Spleen (tissue), 11 donors: ENCODE measurements at regions not wholly inside any gene's neighbourhood (a gene's known extent, or its start where the extent isn't known, plus 50 kb on each side); places are given as distances from the start of the nearest gene placed in this dataset.

Source experiments
- DNase-seq: peaks from one replicate; pipeline ENCODE4 v3.0.0-alpha.2; 2020
- H3K27ac ChIP-seq, 8 donors: fragments of 200-600 bp; sonication (generic) in 7 of 8; 1 replicate in 4 of 8; 2 replicates in 4 of 8; pipeline versions ENCODE4 v1.5.0 to v1.8.0; 2016 to 2021; ENCODE audit warnings: inconsistent platforms in 4 of 8, mild to moderate bottlenecking in 4 of 8, moderate library complexity in 1 of 8
- H3K27me3 ChIP-seq, 7 donors: fragments of 200-600 bp; sonication (generic) in 6 of 7; replicated peaks in 1 of 7; 1 replicate in 4 of 7; 2 replicates in 3 of 7; pipeline versions ENCODE4 v1.5.0 to v1.8.0; 2016 to 2021; ENCODE audit warnings: inconsistent platforms in 3 of 7, mild to moderate bottlenecking in 1 of 7
- H3K36me3 ChIP-seq, 6 donors: fragments of 200-600 bp; sonication (generic) in 5 of 6; 1 replicate in 4 of 6; 2 replicates in 2 of 6; pipeline versions ENCODE4 v1.5.0 to v1.8.0; 2016 to 2021; ENCODE audit warnings: inconsistent platforms in 2 of 6
- H3K4me1 ChIP-seq, 6 donors: fragments of 200-600 bp; sonication (generic) in 5 of 6; 1 replicate in 3 of 6; 2 replicates in 3 of 6; pipeline versions ENCODE4 v1.5.0 to v1.8.0; 2016 to 2021; ENCODE audit warnings: inconsistent platforms in 3 of 6
- H3K4me3 ChIP-seq, 8 donors: fragments of 200-600 bp; sonication (generic) in 7 of 8; 1 replicate in 4 of 8; 2 replicates in 4 of 8; pipeline versions ENCODE4 v1.5.0 to v1.8.0; 2016 to 2021; ENCODE audit warnings: inconsistent platforms in 4 of 8, mild to moderate bottlenecking in 4 of 8, moderate library complexity in 2 of 8
- H3K9me3 ChIP-seq, 8 donors: fragments of 200-600 bp; sonication (generic) in 7 of 8; 1 replicate in 4 of 8; 2 replicates in 4 of 8; pipeline versions ENCODE4 v1.5.0 to v1.8.0; 2016 to 2021; ENCODE audit warnings: inconsistent platforms in 4 of 8
- CTCF ChIP-seq, 11 experiments: fragments of 200-600 bp in 7 of 11; fragments of 450-650 bp in 4 of 11; sonication (generic) in 4 of 11; IDR thresholded peaks in 8 of 11; conservative IDR thresholded peaks in 3 of 11; 1 replicate in 7 of 11; 2 replicates in 4 of 11; pipeline versions ENCODE4 v1.4.0 to v1.8.0; 2016 to 2021; ENCODE audit warnings: antibody characterized with exemption in 11 of 11, inconsistent platforms in 4 of 11, mild to moderate bottlenecking in 1 of 11
- POLR2A ChIP-seq, 3 donors: fragments of 450-650 bp; IDR thresholded peaks; one replicate each; pipeline ENCODE4 v1.5.1; 2017; ENCODE audit warnings: antibody characterized with exemption in 3 of 3, mild to moderate bottlenecking in 1 of 3
- POLR2AphosphoS5 ChIP-seq, 3 donors: sonication (generic); formaldehyde crosslinking; IDR thresholded peaks; one replicate each; pipeline ENCODE4 v1.5.1; 2017; ENCODE audit warnings: antibody characterized with exemption in 3 of 3
- WGBS, 5 donors: extraction: QIAGEN DNeasy Blood & Tissue Kit in 3 of 5; methylation state at CpG; one replicate each; pipeline versions ENCODE4 v1.1.5 to v1.1.7; 2013 to 2018; 5-methylcytosine and 5-hydroxymethylcytosine counted together
- intact Hi-C: fragments of 100-400 bp; cut with DNase I; formaldehyde crosslinking; loops from one replicate; pipeline ENCODE4 v1.15.0; 2023; ENCODE audit warnings: low total_unique reads
- donor health status: healthy with polysubstance abuse.
- donor health status: DM: no; HTN: no; CAD: no; lungs with moderate emphysema.
- donor health status: DM: no; HTN: no; CAD: no.
- donor health status: Bipolar disorder and iron deficiency.
- donor health status: healthy.
- donor health status: DM: no; HTN: no; CAD: no.
- donor health status: DM: yes; HTN: yes; CAD: no.

DNA sequence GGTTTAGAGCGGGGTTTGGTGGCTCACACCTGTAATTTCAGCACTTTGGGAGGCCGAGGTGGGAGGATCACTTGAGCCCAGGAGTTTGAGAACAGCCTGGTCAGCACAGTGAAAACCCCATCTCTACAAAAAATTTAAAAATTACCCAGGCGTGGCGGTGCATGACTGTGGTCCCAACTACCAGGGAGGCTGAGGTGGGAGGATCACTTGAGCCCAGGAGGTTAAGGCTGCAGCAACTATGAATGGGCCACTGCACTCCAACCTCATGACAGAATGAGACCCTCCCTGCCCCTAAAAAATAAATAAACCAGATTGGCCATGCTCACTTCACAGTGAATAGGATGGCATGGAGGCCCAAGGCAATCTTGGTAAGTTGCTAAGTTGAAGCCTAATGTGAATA lies 168.9 kb downstream of the RHOU start:
- DNase-seq, result no peak
- no peaks in the 10 kb centered on the region for H3K27me3 ChIP-seq
- no peak overlapping the region for H3K4me3 ChIP-seq
- WGBS, 5 donors, result 89 to 96% (median 92%) methylated on average over 4 of the region's 4 CpGs
- no peak overlapping the region for H3K27ac ChIP-seq
- peaks cover 0 to 13% (median 0%) of the 10 kb centered on the region in 6 donors for H3K4me1 ChIP-seq
- TF ChIP-seq POLR2AphosphoS5 (IDR thresholded peaks at IDR 0.05) (no peak), POLR2A (IDR thresholded peaks at IDR 0.05) (no peak), CTCF (IDR thresholded peaks at IDR 0.05 in 8 of 11, conservative IDR thresholded peaks at IDR 0.05 in 3 of 11) (no peak)
- intact Hi-C loops, result no loop called here
- H3K9me3 ChIP-seq, result peaks cover 0 to 5% (median 0%) of the 10 kb centered on the region in 8 donors
- H3K36me3 ChIP-seq, result no peaks in the 10 kb centered on the region

DNA sequence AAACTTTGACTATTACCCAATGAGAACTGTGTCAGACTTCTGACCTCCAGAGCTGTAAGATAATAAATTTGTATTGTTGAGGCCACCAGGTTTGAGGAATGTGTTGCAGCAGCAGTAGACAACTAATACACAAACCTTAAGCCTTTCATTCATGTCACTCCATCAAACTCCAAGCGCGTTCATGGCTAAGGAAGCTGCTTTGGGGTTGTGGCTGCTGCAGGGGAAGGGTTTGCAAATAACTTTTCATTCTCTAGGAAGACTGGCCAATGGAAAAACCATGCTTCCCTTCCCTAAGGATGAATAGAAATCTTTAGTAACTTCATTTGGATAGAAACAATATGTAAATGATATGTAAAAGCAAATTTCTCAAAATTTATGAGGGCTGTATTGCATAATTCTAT lies 170.4 kb downstream of the RHOU start:
- Histone ChIP-seq H3K27me3 (no peaks in the 10 kb centered on the region), H3K4me3 (no peak overlapping the region), H3K4me1 (peaks cover 0 to 8% (median 0%) of the 10 kb centered on the region in 6 donors), H3K27ac (no peak overlapping the region), H3K9me3 (peaks cover 0 to 5% (median 0%) of the 10 kb centered on the region in 8 donors), H3K36me3 (no peaks in the 10 kb centered on the region)
- intact Hi-C loops, result no loop called here
- peak; percentile 21 for DNase-seq
- WGBS, 5 donors, result 84 to 100% (median 96%) methylated on average over 2 of the region's 2 CpGs
- TF ChIP-seq POLR2AphosphoS5 (IDR thresholded peaks at IDR 0.05) (no peak), POLR2A (IDR thresholded peaks at IDR 0.05) (no peak), CTCF (IDR thresholded peaks at IDR 0.05 in 8 of 11, conservative IDR thresholded peaks at IDR 0.05 in 3 of 11) (no peak)

DNA sequence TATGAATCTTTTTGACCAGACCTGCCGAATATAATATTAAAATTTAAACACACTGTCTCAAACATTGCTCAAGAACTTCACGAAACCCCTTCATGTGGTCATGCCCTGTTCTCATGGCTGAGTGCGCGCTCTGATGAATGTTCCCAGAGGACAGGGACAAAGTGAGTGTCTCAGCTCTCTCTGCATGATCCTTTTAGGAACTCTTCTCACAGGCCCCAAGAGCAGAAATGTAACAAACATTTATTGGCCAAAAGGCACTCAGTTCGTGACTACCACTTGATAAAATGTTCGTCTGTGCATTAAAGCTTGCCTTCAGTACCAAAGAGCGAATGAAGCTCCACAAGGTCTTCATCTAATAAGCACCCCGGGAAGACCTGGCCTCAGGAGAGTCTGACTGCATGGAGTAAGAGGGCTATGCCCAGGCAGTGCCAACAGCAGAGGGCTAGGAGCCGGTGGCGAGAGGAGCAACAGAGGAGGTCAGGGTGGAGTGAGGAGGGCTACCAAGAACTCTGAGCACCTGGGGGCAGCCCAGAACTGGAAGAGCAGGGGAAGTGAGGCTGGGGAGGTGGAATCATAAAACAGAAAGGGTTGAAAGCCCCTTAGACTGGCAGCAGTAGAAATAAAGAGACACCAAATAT lies 171.1 kb downstream of the RHOU start:
- intact Hi-C loops, result no loop called here
- 90 to 95% (median 93%) methylated on average over 10 of the region's 10 CpGs for WGBS, 5 donors
- H3K9me3 ChIP-seq, result peaks cover 0 to 5% (median 0%) of the 10 kb centered on the region in 8 donors
- no peaks in the 10 kb centered on the region for H3K27me3 ChIP-seq
- peak; percentile 61 for DNase-seq
- H3K4me3 ChIP-seq, result no peak overlapping the region
- no peaks in the 10 kb centered on the region for H3K36me3 ChIP-seq
- peaks cover 0 to 8% (median 0%) of the 10 kb centered on the region in 6 donors for H3K4me1 ChIP-seq
- TF ChIP-seq CTCF (IDR thresholded peaks at IDR 0.05 in 8 of 11, conservative IDR thresholded peaks at IDR 0.05 in 3 of 11), result no peak
- no peak for TF ChIP-seq POLR2AphosphoS5 (IDR thresholded peaks at IDR 0.05)
- no peak for TF ChIP-seq POLR2A (IDR thresholded peaks at IDR 0.05)
- H3K27ac ChIP-seq, result no peak overlapping the region

DNA sequence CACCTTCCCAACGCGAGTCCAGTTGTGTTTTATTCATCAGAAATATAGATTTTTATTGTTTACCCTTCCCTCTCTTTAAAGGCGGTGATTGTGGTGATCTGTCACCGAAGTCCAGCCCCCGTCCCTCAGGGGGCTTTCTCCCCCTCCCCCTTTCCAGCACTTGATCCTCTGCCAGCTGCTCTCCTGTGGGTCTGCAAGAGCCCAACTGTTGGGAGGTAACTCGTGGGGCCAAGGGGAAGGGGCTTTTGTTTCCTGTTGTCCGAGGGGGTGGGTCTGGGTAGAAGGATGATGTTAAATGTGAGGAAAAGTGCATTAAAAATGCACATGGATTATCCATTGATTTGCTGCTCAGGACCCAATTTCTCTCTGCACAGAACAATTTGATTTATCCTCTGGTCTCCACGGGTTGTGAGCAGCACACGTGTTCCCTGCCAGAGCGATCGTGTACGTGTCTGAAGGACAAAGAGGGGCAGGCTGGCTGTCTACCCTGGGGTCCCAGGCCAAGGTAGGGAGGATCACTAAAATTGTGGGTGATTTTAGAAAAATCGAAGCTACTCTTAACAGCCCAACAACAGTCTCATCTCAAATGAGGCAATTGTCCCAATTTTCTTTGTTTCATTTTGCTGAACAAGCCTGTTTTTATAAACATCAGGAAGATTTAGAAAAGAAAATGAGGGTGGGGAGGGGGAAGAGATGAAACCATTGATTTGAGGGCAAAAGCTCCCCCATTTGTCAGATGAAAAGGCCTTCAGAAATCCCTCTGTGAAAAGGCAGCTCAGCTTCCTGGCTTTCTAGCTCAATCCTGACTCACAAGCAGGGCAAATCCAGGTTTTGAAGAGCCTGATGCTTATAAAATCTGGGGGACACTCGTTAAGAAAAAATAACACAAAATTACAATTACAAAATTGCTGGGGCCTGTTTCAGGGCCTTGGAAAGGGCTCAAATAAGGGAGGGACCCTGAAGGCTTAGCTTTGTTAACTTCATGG lies 176.2 kb downstream of the RHOU start:
- H3K27ac ChIP-seq, result no peak overlapping the region
- H3K36me3 ChIP-seq, result no peaks in the 10 kb centered on the region
- no peaks in the 10 kb centered on the region for H3K4me1 ChIP-seq
- WGBS, 5 donors, result 84 to 89% (median 84%) methylated on average over 14 of the region's 14 CpGs
- peak; percentile 23 for DNase-seq
- TF ChIP-seq CTCF (IDR thresholded peaks at IDR 0.05 in 8 of 11, conservative IDR thresholded peaks at IDR 0.05 in 3 of 11) (no peak), POLR2A (IDR thresholded peaks at IDR 0.05) (no peak), POLR2AphosphoS5 (IDR thresholded peaks at IDR 0.05) (no peak)
- intact Hi-C loops, result no loop called here
- H3K4me3 ChIP-seq, result no peak overlapping the region
- H3K27me3 ChIP-seq, result no peaks in the 10 kb centered on the region
- peaks cover 0 to 5% (median 0%) of the 10 kb centered on the region in 8 donors for H3K9me3 ChIP-seq
